ENCODE measurements at regions not wholly inside any gene's neighbourhood (a gene's known extent, or its start where the extent isn't known, plus 50 kb on each side); places are given as distances from the start of the nearest gene placed in this dataset.

GRCh38 chr19:30682146-30682998 lies 310.2 kb downstream of the ZNF536 start:
- TF ChIP-seq POLR2A (IDR thresholded peaks at IDR 0.05) (no peak), CTCF (IDR thresholded peaks at IDR 0.05) (no peak)
